ENCODE measurements at regions not wholly inside any gene's neighbourhood (a gene's known extent, or its start where the extent isn't known, plus 50 kb on each side); places are given as distances from the start of the nearest gene placed in this dataset.

DNA sequence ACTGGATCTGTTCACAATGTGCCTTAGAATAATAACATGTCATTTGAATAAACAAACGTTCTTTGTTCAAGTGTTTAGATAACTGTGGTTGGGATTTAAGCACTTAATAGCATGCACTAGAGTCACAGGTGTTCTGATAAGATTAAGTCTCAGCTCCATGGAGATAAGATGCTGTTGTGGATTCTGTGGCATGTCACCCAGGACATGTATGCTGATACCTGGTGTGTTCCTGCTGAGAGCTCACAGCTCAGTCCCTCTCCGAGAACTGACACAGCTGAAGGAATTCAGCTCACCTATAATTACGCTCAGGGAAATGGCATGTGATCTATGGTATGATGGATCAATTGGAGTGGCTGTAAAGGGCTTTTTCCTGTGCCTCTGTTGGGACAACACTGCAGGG lies 75.4 kb upstream of the ST6GAL2 start:
- TF ChIP-seq POLR2A (IDR thresholded peaks at IDR 0.05) (no peak), CTCF (IDR thresholded peaks at IDR 0.05) (no peak)
